Left ventricle myocardium inferior (tissue), 1 donor: ENCODE measurements at regions not wholly inside any gene's neighbourhood (a gene's known extent, or its start where the extent isn't known, plus 50 kb on each side); places are given as distances from the start of the nearest gene placed in this dataset.

Source experiments
- DNase-seq: peaks from one replicate; pipeline ENCODE4 v3.0.0-alpha.2; 2020
- H3K27ac ChIP-seq: fragments of 200-600 bp; replicated peaks from 2 replicates; pipeline ENCODE4 v1.8.0; 2021
- H3K27me3 ChIP-seq: fragments of 200-600 bp; 2 replicates; pipeline ENCODE4 v1.8.0; 2021; ENCODE audit warnings: low read depth
- H3K36me3 ChIP-seq: fragments of 200-600 bp; 2 replicates; pipeline ENCODE4 v1.8.0; 2021
- H3K4me1 ChIP-seq: fragments of 200-600 bp; 2 replicates; pipeline ENCODE4 v1.8.0; 2021
- H3K4me3 ChIP-seq: fragments of 200-600 bp; 2 replicates; pipeline ENCODE4 v1.8.0; 2021; ENCODE audit warnings: mild to moderate bottlenecking, moderate library complexity
- H3K9me3 ChIP-seq: fragments of 200-600 bp; replicated peaks from 2 replicates; pipeline ENCODE4 v1.8.0; 2021
- CTCF ChIP-seq: fragments of 200-600 bp; IDR thresholded peaks from 2 replicates; pipeline ENCODE4 v1.8.0; 2021; ENCODE audit warnings: antibody characterized with exemption, mild to moderate bottlenecking, borderline replicate concordance
- intact Hi-C: fragments of 100-400 bp; cut with micrococcal nuclease; formaldehyde crosslinking; loops from one replicate; pipeline ENCODE4 v1.11.0; 2022
- donor health status: DM: no; HTN: yes; CAD: no; lungs with severe emphysema.

- Histone ChIP-seq H3K27me3 (no peaks in the 10 kb centered on the region), H3K9me3 (no peaks in the 10 kb centered on the region), H3K36me3 (no peaks in the 10 kb centered on the region), H3K27ac (no peak overlapping the region), H3K4me3 (no peak overlapping the region), H3K4me1 (no peaks in the 10 kb centered on the region)
- no peak for DNase-seq
- intact Hi-C loops: no loop called here
- TF ChIP-seq CTCF: no peak
These were observed 1154.8 kb upstream of the ZEB2 start for GRCh38 chr2:145674705-145675104.

- H3K36me3 ChIP-seq: no peaks in the 10 kb centered on the region
- no peak for TF ChIP-seq CTCF
- H3K27me3 ChIP-seq: no peaks in the 10 kb centered on the region
- intact Hi-C loops: no loop called here
- no peak overlapping the region for H3K27ac ChIP-seq
- no peak for DNase-seq
- H3K9me3 ChIP-seq: no peaks in the 10 kb centered on the region
- no peak overlapping the region for H3K4me3 ChIP-seq
- H3K4me1 ChIP-seq: no peaks in the 10 kb centered on the region
These were observed 1149.4 kb upstream of the ZEB2 start for GRCh38 chr2:145669301-145669700.

GRCh38 chr2:145666552-145666951, 1146.6 kb upstream of the ZEB2 start:
- no peaks in the 10 kb centered on the region for H3K9me3 ChIP-seq
- no peak overlapping the region for H3K4me3 ChIP-seq
- intact Hi-C loops: no loop called here
- no peaks in the 10 kb centered on the region for H3K36me3 ChIP-seq
- no peaks in the 10 kb centered on the region for H3K27me3 ChIP-seq
- H3K4me1 ChIP-seq: no peaks in the 10 kb centered on the region
- no peak for TF ChIP-seq CTCF
- H3K27ac ChIP-seq: no peak overlapping the region
- DNase-seq: no peak

- TF ChIP-seq CTCF: no peak
- Histone ChIP-seq H3K36me3 (no peaks in the 10 kb centered on the region), H3K4me3 (no peak overlapping the region), H3K4me1 (no peaks in the 10 kb centered on the region), H3K27ac (no peak overlapping the region), H3K27me3 (no peaks in the 10 kb centered on the region), H3K9me3 (no peaks in the 10 kb centered on the region)
- intact Hi-C loops: no loop called here
- no peak for DNase-seq
These were observed 1137.3 kb upstream of the ZEB2 start for GRCh38 chr2:145657265-145657664.

GRCh38 chr2:145655165-145655765, 1135.3 kb upstream of the ZEB2 start:
- no peaks in the 10 kb centered on the region for H3K4me1 ChIP-seq
- TF ChIP-seq CTCF: no peak
- no peaks in the 10 kb centered on the region for H3K9me3 ChIP-seq
- no peak for DNase-seq
- H3K27ac ChIP-seq: no peak overlapping the region
- no peak overlapping the region for H3K4me3 ChIP-seq
- intact Hi-C loops: no loop called here
- H3K36me3 ChIP-seq: no peaks in the 10 kb centered on the region
- no peaks in the 10 kb centered on the region for H3K27me3 ChIP-seq

GRCh38 chr2:145654746-145655145, 1134.8 kb upstream of the ZEB2 start:
- DNase-seq: no peak
- Histone ChIP-seq H3K36me3 (no peaks in the 10 kb centered on the region), H3K4me3 (no peak overlapping the region), H3K9me3 (no peaks in the 10 kb centered on the region), H3K4me1 (no peaks in the 10 kb centered on the region), H3K27me3 (no peaks in the 10 kb centered on the region), H3K27ac (no peak overlapping the region)
- TF ChIP-seq CTCF: no peak
- intact Hi-C loops: no loop called here
